OCI-LY1 (cell line): ENCODE measurements at regions not wholly inside any gene's neighbourhood (a gene's known extent, or its start where the extent isn't known, plus 50 kb on each side); places are given as distances from the start of the nearest gene placed in this dataset.

Source experiments
- CTCF ChIP-seq: fragments of 200-600 bp; sonication (generic), shearing (Covaris generic); IDR thresholded peaks from 2 replicates; pipeline ENCODE4 v1.5.1; 2017; ENCODE audit warnings: mild to moderate bottlenecking, antibody characterized with exemption, low read length, moderate library complexity, mixed read lengths
- EZH2 ChIP-seq: fragments of 200-600 bp; sonication (generic), shearing (Covaris generic); IDR thresholded peaks from 2 replicates; pipeline ENCODE4 v1.8.0; 2017; ENCODE audit warnings: borderline replicate concordance, mixed run types, mild to moderate bottlenecking, antibody characterized with exemption, low read length, moderate library complexity, mixed read lengths

DNA sequence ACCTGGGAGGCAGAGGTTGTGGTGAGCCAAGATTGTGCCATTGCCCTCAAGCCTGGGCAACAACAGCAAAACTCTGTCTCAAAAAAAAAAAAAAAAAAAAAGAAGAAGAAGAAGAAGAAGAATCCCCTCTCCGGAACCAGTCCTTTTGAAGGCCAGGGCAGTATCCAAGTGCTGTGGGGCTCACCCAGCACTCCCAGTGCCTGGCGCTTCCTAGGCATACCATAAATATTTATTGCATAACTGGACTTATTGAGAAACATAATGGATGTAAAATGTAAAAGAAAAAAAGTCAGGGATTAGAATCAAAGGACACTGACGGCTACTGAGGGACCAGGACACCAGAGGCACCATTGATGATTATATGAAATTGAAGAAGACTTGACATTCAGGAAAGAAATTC is 162.1 kb upstream of the KIT start:
- TF ChIP-seq CTCF (no peak), EZH2 (no peak)
